GM12892 (cell line): ENCODE measurements at regions not wholly inside any gene's neighbourhood (a gene's known extent, or its start where the extent isn't known, plus 50 kb on each side); places are given as distances from the start of the nearest gene placed in this dataset.
"Not testable (repeated sequence)": the region's sequence is repeated elsewhere in the genome, so short reads cannot be mapped to it uniquely, and the experiment has no call there.

Source experiments
- DNase-seq: peaks from one replicate; pipeline ENCODE4 v3.0.0; 2011; ENCODE audit not compliant: insufficient read length
- FAIRE-seq: peaks from 2 replicates; lab custom pipeline; 2011; peaks lifted over from hg19 to GRCh38; lab: Jason Lieb, UNC
- POLR2A ChIP-seq: IDR thresholded peaks from 2 replicates; pipeline ENCODE4 v1.6.1; 2011; ENCODE audit warnings: low read depth, low read length, control low read depth
- POLR2AphosphoS5 ChIP-seq: IDR thresholded peaks from 2 replicates; pipeline ENCODE4 v1.6.1; 2011; ENCODE audit warnings: low read depth, low read length, control low read depth
- TAF1 ChIP-seq: IDR thresholded peaks from 2 replicates; pipeline ENCODE4 v1.6.1; 2011; ENCODE audit warnings: low read depth, mild to moderate bottlenecking, control low read depth, low read length, borderline replicate concordance

- no peak for FAIRE-seq
- no peak for DNase-seq
- TF ChIP-seq TAF1 (no peak), POLR2AphosphoS5 (no peak), POLR2A (no peak)
These were observed 669.3 kb upstream of the LRRN3 start for GRCh38 chr7:110421490-110422241.

- DNase-seq (no peak), FAIRE-seq (no peak)
- no peak for TF ChIP-seq POLR2A
- no peak for TF ChIP-seq TAF1
- no peak for TF ChIP-seq POLR2AphosphoS5
These were observed 658.8 kb upstream of the LRRN3 start for GRCh38 chr7:110432061-110432553.

GRCh38 chr7:110438926-110439325 is 652.0 kb upstream of the LRRN3 start:
- DNase-seq, FAIRE-seq: not testable (repeated sequence)

- TF ChIP-seq POLR2A: no peak
- TF ChIP-seq POLR2AphosphoS5: no peak
- TF ChIP-seq TAF1: no peak
- FAIRE-seq: no peak
- DNase-seq: no peak
These were observed 648.5 kb upstream of the LRRN3 start for GRCh38 chr7:110442381-110442837.

GRCh38 chr7:110446658-110447057 is 644.3 kb upstream of the LRRN3 start:
- no peak for TF ChIP-seq POLR2A
- no peak for TF ChIP-seq TAF1
- no peak for TF ChIP-seq POLR2AphosphoS5
- DNase-seq (no peak), FAIRE-seq (no peak)

GRCh38 chr7:110448918-110449317 is 642.0 kb upstream of the LRRN3 start:
- TF ChIP-seq POLR2AphosphoS5: no peak
- TF ChIP-seq POLR2A: no peak
- no peak for TF ChIP-seq TAF1
- no peak for FAIRE-seq
- no peak for DNase-seq

- TF ChIP-seq TAF1: no peak
- no peak for DNase-seq
- no peak for FAIRE-seq
These were observed 636.2 kb upstream of the LRRN3 start for GRCh38 chr7:110454713-110455112.

- DNase-seq (no peak), FAIRE-seq (no peak)
- TF ChIP-seq POLR2A: no peak
- TF ChIP-seq TAF1: no peak
- TF ChIP-seq POLR2AphosphoS5: no peak
These were observed 629.3 kb upstream of the LRRN3 start for GRCh38 chr7:110461621-110462020.

GRCh38 chr7:110470420-110470819 is 620.5 kb upstream of the LRRN3 start:
- TF ChIP-seq TAF1: no peak
- TF ChIP-seq POLR2AphosphoS5: no peak
- no peak for TF ChIP-seq POLR2A
- no peak for FAIRE-seq
- no peak for DNase-seq

- not testable (repeated sequence) for FAIRE-seq, DNase-seq
These were observed 618.5 kb upstream of the LRRN3 start for GRCh38 chr7:110472419-110472818.

- FAIRE-seq (no peak), DNase-seq (no peak)
- TF ChIP-seq POLR2A: no peak
- no peak for TF ChIP-seq TAF1
- TF ChIP-seq POLR2AphosphoS5: no peak
These were observed 610.0 kb upstream of the LRRN3 start for GRCh38 chr7:110480964-110481363.

GRCh38 chr7:110483553-110483952 is 607.4 kb upstream of the LRRN3 start:
- FAIRE-seq: no peak
- no peak for TF ChIP-seq POLR2AphosphoS5
- no peak for TF ChIP-seq POLR2A
- TF ChIP-seq TAF1: no peak

More at GRCh38 chr7:110483553-110483952, 607.4 kb upstream of the LRRN3 start:
- no peak for DNase-seq
